SK-N-SH (cell line): ENCODE measurements at regions not wholly inside any gene's neighbourhood (a gene's known extent, or its start where the extent isn't known, plus 50 kb on each side); places are given as distances from the start of the nearest gene placed in this dataset.

Experiments
- CTCF ChIA-PET: fragments of 300-600, 350-600 bp; formaldehyde crosslinking; extraction: SDS; loops from one replicate; lab custom pipeline; 2021; lab: Yijun Ruan, JAX
- POLR2A ChIA-PET: fragments of 350-600 bp; sonication (Branson Sonifier 250); formaldehyde crosslinking; extraction: SDS; loops from one replicate; lab custom pipeline; 2020; ENCODE audit warnings: antibody characterized with exemption, inconsistent platforms; lab: Yijun Ruan, JAX
- DNase-seq: peaks from one replicate; pipeline ENCODE4 v3.0.0; 2012
- H2AFZ ChIP-seq: fragments of 200-600 bp; sonication (generic); 2 replicates; pipeline ENCODE4 v1.8.1; 2016; ENCODE audit warnings: antibody characterized with exemption, mild to moderate bottlenecking, low read depth
- H3F3A ChIP-seq: fragments of 200-600 bp; sonication (generic); replicated peaks from 2 replicates; pipeline ENCODE3; 2016; ENCODE audit warnings: antibody characterized with exemption, mild to moderate bottlenecking; ENCODE audit not compliant: insufficient read depth
- H3K27ac ChIP-seq, 2 experiments: fragments of 200-500 bp in 1 of 2; fragments of 200-600 bp in 1 of 2; sonication (Bioruptor generic) in 1 of 2; sonication (generic), shearing (Covaris generic) in 1 of 2; 2 replicates each; pipeline versions ENCODE4 v1.5.1 to v1.6.1; 2014 to 2016; ENCODE audit warnings: low read depth in 2 of 2, inconsistent platforms in 1 of 2, low read length in 1 of 2, mild to moderate bottlenecking in 1 of 2, mixed read lengths in 1 of 2
- H3K27me3 ChIP-seq: fragments of 200-600 bp; sonication (generic), shearing (Covaris generic); 2 replicates; pipeline ENCODE4 v1.6.1; 2016; ENCODE audit warnings: mixed run types; ENCODE audit not compliant: insufficient read depth
- H3K36me3 ChIP-seq, 2 experiments: fragments of 200-500 bp in 1 of 2; fragments of 200-600 bp in 1 of 2; sonication (Bioruptor generic) in 1 of 2; sonication (generic) in 1 of 2; replicated peaks in 1 of 2; 2 replicates each; pipeline versions ENCODE3 to v1.5.1; 2014 to 2016; ENCODE audit warnings: low read length in 1 of 2, mild to moderate bottlenecking in 1 of 2; ENCODE audit not compliant: insufficient read depth in 2 of 2, control insufficient read depth in 1 of 2
- H3K4me1 ChIP-seq, 2 experiments: fragments of 200-500 bp in 1 of 2; fragments of 200-600 bp in 1 of 2; sonication (Bioruptor generic) in 1 of 2; sonication (generic), shearing (Covaris generic) in 1 of 2; 2 replicates each; pipeline versions ENCODE4 v1.5.1 to v1.6.1; 2014 to 2016; ENCODE audit warnings: low read depth in 1 of 2, low read length in 1 of 2, mixed run types in 1 of 2; ENCODE audit not compliant: insufficient read depth in 2 of 2, control insufficient read depth in 1 of 2
- H3K4me2 ChIP-seq: fragments of 200-600 bp; sonication (generic), shearing (Covaris generic); 2 replicates; pipeline ENCODE4 v1.6.1; 2017; ENCODE audit warnings: mixed run types
- H3K4me3 ChIP-seq, 2 experiments: fragments of 200-500 bp in 1 of 2; fragments of 200-600 bp in 1 of 2; sonication (Bioruptor generic) in 1 of 2; sonication (generic), shearing (Covaris generic) in 1 of 2; 2 replicates each; pipeline versions ENCODE4 v1.5.1 to v1.8.1; 2014 to 2016; ENCODE audit warnings: low read depth in 2 of 2, inconsistent platforms in 1 of 2, low read length in 1 of 2, mild to moderate bottlenecking in 1 of 2, mixed read lengths in 1 of 2, moderate library complexity in 1 of 2
- H3K79me2 ChIP-seq: fragments of 200-600 bp; sonication (generic); 2 replicates; pipeline ENCODE4 v1.8.1; 2017; ENCODE audit warnings: mild to moderate bottlenecking; ENCODE audit not compliant: insufficient read depth
- H3K9ac ChIP-seq: fragments of 200-600 bp; sonication (generic); 2 replicates; pipeline ENCODE4 v1.6.1; 2017; ENCODE audit warnings: mixed run types
- H3K9me2 ChIP-seq: fragments of 200-600 bp; sonication (generic); 2 replicates; pipeline ENCODE4 v1.6.1; 2017; ENCODE audit warnings: mixed run types
- H3K9me3 ChIP-seq: fragments of 200-600 bp; sonication (generic); 2 replicates; pipeline ENCODE4 v1.6.1; 2017; ENCODE audit warnings: mixed run types, mild to moderate bottlenecking, moderate library complexity
- H4K20me1 ChIP-seq: fragments of 200-600 bp; sonication (generic); 2 replicates; pipeline ENCODE4 v1.6.1; 2017; ENCODE audit warnings: mild to moderate bottlenecking, mixed run types; ENCODE audit not compliant: insufficient read depth
- CHD2 ChIP-seq: fragments of 150-350 bp; IDR thresholded peaks from 2 replicates; pipeline ENCODE4 v1.6.1; 2018; ENCODE audit warnings: low read length; ENCODE audit not compliant: partially characterized antibody
- EP300 ChIP-seq, 2 experiments: IDR thresholded peaks; 2 replicates each; pipeline versions ENCODE4 v1.4.0 to v1.6.1; 2012; ENCODE audit warnings: borderline replicate concordance in 1 of 2, low read depth in 1 of 2, low read length in 1 of 2
- FOSL2 ChIP-seq: IDR thresholded peaks from 2 replicates; pipeline ENCODE4 v1.4.0; 2012; ENCODE audit warnings: low read depth, mild to moderate bottlenecking, moderate library complexity, borderline replicate concordance
- FOXJ3 ChIP-seq: sonication (generic); formaldehyde crosslinking; IDR thresholded peaks from 2 replicates; pipeline ENCODE4 v1.5.1; 2020; ENCODE audit warnings: mild to moderate bottlenecking, missing genetic modification reagents
- FOXM1 ChIP-seq: IDR thresholded peaks from 2 replicates; pipeline ENCODE4 v1.4.0; 2012; ENCODE audit warnings: low read depth, mild to moderate bottlenecking
- GABPA ChIP-seq: IDR thresholded peaks from 2 replicates; pipeline ENCODE4 v1.4.0; 2012; ENCODE audit warnings: low read depth, mild to moderate bottlenecking
- MXI1 ChIP-seq: IDR thresholded peaks from 2 replicates; pipeline ENCODE4 v1.6.1; 2012; ENCODE audit warnings: mild to moderate bottlenecking, low read depth, low read length, improper control_type of control experiment
- RAD21 ChIP-seq: IDR thresholded peaks from 2 replicates; pipeline ENCODE4 v1.6.1; 2012; ENCODE audit warnings: mild to moderate bottlenecking, low read length
- RFX5 ChIP-seq: IDR thresholded peaks from 2 replicates; pipeline ENCODE4 v1.6.1; 2012; ENCODE audit warnings: mild to moderate bottlenecking, improper control_type of control experiment, low read length
- SMC3 ChIP-seq: IDR thresholded peaks from 2 replicates; pipeline ENCODE4 v1.6.1; 2012; ENCODE audit warnings: low read depth, low read length, improper control_type of control experiment
- TCF12 ChIP-seq: IDR thresholded peaks from 2 replicates; pipeline ENCODE4 v1.4.0; 2012
- USF1 ChIP-seq: IDR thresholded peaks from 2 replicates; pipeline ENCODE4 v1.4.0; 2012; ENCODE audit warnings: low read depth, borderline replicate concordance
- YY1 ChIP-seq: IDR thresholded peaks from 2 replicates; pipeline ENCODE4 v1.4.0; 2012; ENCODE audit warnings: low read depth, mild to moderate bottlenecking
- WGBS: methylation state at CpG from one replicate; pipeline ENCODE4 v1.1.6; 2017; ENCODE audit warnings: low lambda C conversion rate; 5-methylcytosine and 5-hydroxymethylcytosine counted together
- TF ChIP-seq, protein P1 (sequence below): fragments of 150-350 bp; IDR thresholded peaks from 2 replicates; pipeline ENCODE4 v1.6.1; 2017; ENCODE audit warnings: antibody characterized with exemption, low read length, low read depth, borderline replicate concordance
- TF ChIP-seq, protein P2 (sequence below): IDR thresholded peaks from 2 replicates; pipeline ENCODE4 v1.4.0; 2012; ENCODE audit warnings: low read depth
- TF ChIP-seq, protein P3 (sequence below): fragments of 150-350 bp; IDR thresholded peaks from 2 replicates; pipeline ENCODE4 v1.6.1; 2016; ENCODE audit warnings: mild to moderate bottlenecking, low read depth, low read length
- TF ChIP-seq, protein P4 (sequence below): IDR thresholded peaks from 2 replicates; pipeline ENCODE4; 2012

GRCh38 chr22:27295605-27296004 is 506.0 kb downstream of the MN1 start:
- ChIA-PET CTCF (interaction anchor here (1.0 kb wide), 1 partner anchor 109 kb away, joined by 3 read pairs; no protein-coding TSS in a partner anchor), POLR2A (no interaction called here)
- whole genome bisulfite sequencing: 63% methylated on average over 1 of the region's 1 CpG
- Histone ChIP-seq H3K4me3 (no peak overlapping the region), H3K27ac (no peak overlapping the region; a peak in 1 of 4 replicates), H3K79me2 (no peaks in the 10 kb centered on the region), H3K27me3 (no peaks in the 10 kb centered on the region; the same call in 1 of the 2 replicates), H4K20me1 (no peaks in the 10 kb centered on the region), H2AFZ (no peak overlapping the region), H3K9ac (no peak overlapping the region), H3K4me1 (peaks cover 14 to 20% of the 10 kb centered on the region in 2 experiments; a peak in 2 of 4 replicates), H3K36me3 (no peaks in the 10 kb centered on the region), H3K9me3 (no peaks in the 10 kb centered on the region), H3K9me2 (no peaks in the 10 kb centered on the region), H3F3A (no peaks in the 10 kb centered on the region), H3K4me2 (no peak overlapping the region)
- TF ChIP-seq FOSL2 (no peak), YY1 (no peak), USF1 (no peak), GABPA (no peak), TCF12 (no peak), RAD21 (no peak), EP300 (IDR thresholded peaks at IDR 0.05; ENCODE audit: borderline replicate concordance in 1 of 2, low read depth in 1 of 2, low read length in 1 of 2) (no peak), SMC3 (no peak), CHD2 (no peak), FOXJ3 (CRISPR knock-in tag) (no peak)
- TF ChIP-seq, protein P1, sequence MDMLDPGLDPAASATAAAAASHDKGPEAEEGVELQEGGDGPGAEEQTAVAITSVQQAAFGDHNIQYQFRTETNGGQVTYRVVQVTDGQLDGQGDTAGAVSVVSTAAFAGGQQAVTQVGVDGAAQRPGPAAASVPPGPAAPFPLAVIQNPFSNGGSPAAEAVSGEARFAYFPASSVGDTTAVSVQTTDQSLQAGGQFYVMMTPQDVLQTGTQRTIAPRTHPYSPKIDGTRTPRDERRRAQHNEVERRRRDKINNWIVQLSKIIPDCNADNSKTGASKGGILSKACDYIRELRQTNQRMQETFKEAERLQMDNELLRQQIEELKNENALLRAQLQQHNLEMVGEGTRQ: no peak
- TF ChIP-seq, protein P2, sequence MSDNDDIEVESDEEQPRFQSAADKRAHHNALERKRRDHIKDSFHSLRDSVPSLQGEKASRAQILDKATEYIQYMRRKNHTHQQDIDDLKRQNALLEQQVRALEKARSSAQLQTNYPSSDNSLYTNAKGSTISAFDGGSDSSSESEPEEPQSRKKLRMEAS: no peak
- TF ChIP-seq, protein P3, sequence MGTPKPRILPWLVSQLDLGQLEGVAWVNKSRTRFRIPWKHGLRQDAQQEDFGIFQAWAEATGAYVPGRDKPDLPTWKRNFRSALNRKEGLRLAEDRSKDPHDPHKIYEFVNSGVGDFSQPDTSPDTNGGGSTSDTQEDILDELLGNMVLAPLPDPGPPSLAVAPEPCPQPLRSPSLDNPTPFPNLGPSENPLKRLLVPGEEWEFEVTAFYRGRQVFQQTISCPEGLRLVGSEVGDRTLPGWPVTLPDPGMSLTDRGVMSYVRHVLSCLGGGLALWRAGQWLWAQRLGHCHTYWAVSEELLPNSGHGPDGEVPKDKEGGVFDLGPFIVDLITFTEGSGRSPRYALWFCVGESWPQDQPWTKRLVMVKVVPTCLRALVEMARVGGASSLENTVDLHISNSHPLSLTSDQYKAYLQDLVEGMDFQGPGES: no peak
- no peak for DNase-seq

DNA sequence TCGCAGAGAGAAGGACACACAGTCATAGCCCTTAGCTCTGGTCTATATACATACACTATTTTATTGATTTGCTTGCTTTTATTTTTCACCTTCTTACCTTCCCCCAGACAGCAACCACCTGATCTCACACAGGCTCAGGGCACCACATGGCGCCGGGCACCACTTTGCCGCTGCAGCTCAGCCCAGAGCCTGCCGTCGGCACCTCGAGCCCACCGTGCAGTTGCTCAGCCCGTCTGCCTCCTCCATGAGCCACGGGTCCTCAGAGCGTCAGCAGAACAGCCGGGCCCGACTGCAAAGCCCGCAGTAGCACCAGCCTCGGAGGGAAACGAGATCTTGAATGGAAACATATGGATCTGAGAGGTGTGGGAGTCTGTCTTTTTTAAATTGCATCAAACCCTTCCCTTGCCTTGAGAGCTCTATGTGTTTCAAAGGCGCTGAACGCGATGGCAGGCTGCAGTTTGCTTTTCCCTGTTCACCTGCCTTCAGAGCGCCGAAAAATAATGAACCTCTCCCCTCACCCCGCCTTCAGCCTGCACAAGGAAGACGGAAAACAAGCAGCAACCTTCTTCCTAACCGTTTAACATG is 505.4 kb downstream of the MN1 start:
- no peaks in the 10 kb centered on the region for H4K20me1 ChIP-seq
- H3K9ac ChIP-seq: no peak overlapping the region
- H3K79me2 ChIP-seq: no peaks in the 10 kb centered on the region
- peak overlapping the region in 1 of 2 experiments; percentile 39; a peak in 1 of 4 replicates for H3K27ac ChIP-seq
- no peaks in the 10 kb centered on the region for H3K36me3 ChIP-seq
- WGBS: 66% methylated on average over 24 of the region's 24 CpGs
- DNase-seq: peak; percentile 55
- no peaks in the 10 kb centered on the region for H3K9me3 ChIP-seq
- no peaks in the 10 kb centered on the region; the same call in 1 of the 2 replicates for H3K27me3 ChIP-seq
- CTCF ChIA-PET: interaction anchor here (1.0 to 1.5 kb wide), 2 partner anchors 109 to 618 kb away, joined by 3 read pairs; no protein-coding TSS in a partner anchor
- no peaks in the 10 kb centered on the region for H3F3A ChIP-seq
- TF ChIP-seq USF1 (no peak), MXI1 (no peak), FOXM1 (no peak), RFX5 (no peak), FOXJ3 (CRISPR knock-in tag) (no peak), TCF12 (no peak)
- TF ChIP-seq, protein P4, sequence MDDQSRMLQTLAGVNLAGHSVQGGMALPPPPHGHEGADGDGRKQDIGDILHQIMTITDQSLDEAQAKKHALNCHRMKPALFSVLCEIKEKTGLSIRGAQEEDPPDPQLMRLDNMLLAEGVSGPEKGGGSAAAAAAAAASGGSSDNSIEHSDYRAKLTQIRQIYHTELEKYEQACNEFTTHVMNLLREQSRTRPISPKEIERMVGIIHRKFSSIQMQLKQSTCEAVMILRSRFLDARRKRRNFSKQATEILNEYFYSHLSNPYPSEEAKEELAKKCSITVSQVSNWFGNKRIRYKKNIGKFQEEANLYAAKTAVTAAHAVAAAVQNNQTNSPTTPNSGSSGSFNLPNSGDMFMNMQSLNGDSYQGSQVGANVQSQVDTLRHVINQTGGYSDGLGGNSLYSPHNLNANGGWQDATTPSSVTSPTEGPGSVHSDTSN: no peak
- TF ChIP-seq, protein P1: no peak
- H3K9me2 ChIP-seq: no peaks in the 10 kb centered on the region
- no peak overlapping the region for H3K4me3 ChIP-seq
- no peak overlapping the region for H2AFZ ChIP-seq
- H3K4me2 ChIP-seq: no peak overlapping the region
- peaks cover 14 to 20% of the 10 kb centered on the region in 2 experiments; a peak in 2 of 4 replicates for H3K4me1 ChIP-seq
- POLR2A ChIA-PET: no interaction called here
